HK-2 (cell line): ENCODE measurements at regions not wholly inside any gene's neighbourhood (a gene's known extent, or its start where the extent isn't known, plus 50 kb on each side); places are given as distances from the start of the nearest gene placed in this dataset.
A peak's percentile ranks its signal among the peaks of the same experiment; 100 is the strongest.
"Not testable (repeated sequence)": the region's sequence is repeated elsewhere in the genome, so short reads cannot be mapped to it uniquely, and the experiment has no call there.

ENCODE experiments used
- DNase-seq: peaks from one replicate; pipeline ENCODE4 v3.0.0-alpha.2; 2018; ENCODE audit not compliant: unreplicated experiment

GRCh38 chr7:127530148-127530547 is 55.2 kb downstream of the GCC1 start:
- DNase-seq = no peak

GRCh38 chr7:127527561-127527960 is 57.8 kb downstream of the GCC1 start:
- DNase-seq = no peak

- no peak for DNase-seq
Measured at GRCh38 chr7:127525866-127526480, 59.4 kb downstream of the GCC1 start.

GRCh38 chr7:127516320-127516719 is 69.1 kb downstream of the GCC1 start:
- DNase-seq = no peak

GRCh38 chr7:127514499-127514898 is 70.9 kb downstream of the GCC1 start:
- no peak for DNase-seq

- DNase-seq = no peak
Measured at GRCh38 chr7:127513311-127513710, 72.1 kb downstream of the GCC1 start.

- no peak for DNase-seq
Measured at GRCh38 chr7:127512663-127513062, 72.7 kb downstream of the GCC1 start.

GRCh38 chr7:127504715-127505114 is 80.7 kb downstream of the GCC1 start:
- peak; percentile 20 for DNase-seq

GRCh38 chr7:127501817-127502216 is 83.6 kb downstream of the GCC1 start:
- no peak for DNase-seq

- DNase-seq = no peak
Measured at GRCh38 chr7:127487381-127487780, 94.9 kb upstream of the ZNF800 start.

GRCh38 chr7:127486654-127487053 is 94.1 kb upstream of the ZNF800 start:
- peak; percentile 4 for DNase-seq

- no peak for DNase-seq
Measured at GRCh38 chr7:127485482-127485881, 93.0 kb upstream of the ZNF800 start.

- no peak for DNase-seq
Measured at GRCh38 chr7:127484954-127485353, 92.4 kb upstream of the ZNF800 start.

- no peak for DNase-seq
Measured at GRCh38 chr7:127478461-127478860, 86.0 kb upstream of the ZNF800 start.

GRCh38 chr7:127478024-127478355 is 85.5 kb upstream of the ZNF800 start:
- DNase-seq = no peak

GRCh38 chr7:127477295-127478023 is 85.0 kb upstream of the ZNF800 start:
- DNase-seq = no peak

GRCh38 chr7:127476618-127477017 is 84.1 kb upstream of the ZNF800 start:
- DNase-seq = no peak

GRCh38 chr7:127474457-127474856 is 81.9 kb upstream of the ZNF800 start:
- DNase-seq = no peak

- no peak for DNase-seq
Measured at GRCh38 chr7:127473409-127473808, 80.9 kb upstream of the ZNF800 start.

GRCh38 chr7:127460077-127460476 is 67.6 kb upstream of the ZNF800 start:
- DNase-seq = no peak

- not testable (repeated sequence) for DNase-seq
Measured at GRCh38 chr7:127451258-127451657, 58.8 kb upstream of the ZNF800 start.

GRCh38 chr7:127448566-127448965 is 56.1 kb upstream of the ZNF800 start:
- DNase-seq = no peak

GRCh38 chr7:127447326-127447945 is 54.9 kb upstream of the ZNF800 start:
- peak; percentile 54 for DNase-seq
